HepG2 (cell line): ENCODE measurements at regions not wholly inside any gene's neighbourhood (a gene's known extent, or its start where the extent isn't known, plus 50 kb on each side); places are given as distances from the start of the nearest gene placed in this dataset.

Experiments
- ATAC-seq: fragments of 200-7000 bp; cut with Tn5 transposase; 3 replicates; pipeline ENCODE4 v1.9.1; 2020; ENCODE audit warnings: mild to moderate bottlenecking, moderate library complexity
- BruUV-seq: library from RNA; stranded (reverse); fragments of 400-500 nt; replicated peaks from 2 replicates; lab custom pipeline; 2021; lab: Mats Ljungman, UMichigan
- CTCF ChIA-PET: fragments of 300-600 bp; formaldehyde crosslinking; extraction: SDS; loops from one replicate; lab custom pipeline; 2021; ENCODE audit warnings: low total read pairs, inconsistent platforms, low intra/inter-chr PET ratio; lab: Yijun Ruan, JAX
- POLR2A ChIA-PET: fragments of 350-600 bp; sonication (Branson Sonifier 250); formaldehyde crosslinking; loops from one replicate; lab custom pipeline; 2020; ENCODE audit warnings: antibody characterized with exemption, inconsistent platforms; lab: Yijun Ruan, JAX
- DNase-seq: peaks from one replicate; pipeline ENCODE4 v3.0.0-alpha.2; 2015; ENCODE audit warnings: low spot score
- FAIRE-seq: peaks from 3 replicates; lab custom pipeline; 2011; peaks lifted over from hg19 to GRCh38; lab: Jason Lieb, UNC
- H2AFZ ChIP-seq: one replicate; pipeline ENCODE4 v1.6.1; 2011; ENCODE audit warnings: low read length, inconsistent platforms
- H3K27ac ChIP-seq: fragments of 300-600 bp; 3 replicates; pipeline ENCODE4 v1.8.0; 2011; ENCODE audit warnings: mixed run types, mild to moderate bottlenecking, mixed read lengths, low read length, inconsistent platforms; ENCODE audit not compliant: insufficient read depth; ENCODE audit errors: extremely low read length
- H3K27me3 ChIP-seq, 2 experiments: fragments of 200-600 bp in 1 of 2; 2 replicates in 1 of 2; 3 replicates in 1 of 2; pipeline versions ENCODE4 v1.6.0 to v1.8.0; 2011; ENCODE audit warnings: low read length in 2 of 2, mild to moderate bottlenecking in 2 of 2, moderate library complexity in 2 of 2, inconsistent platforms in 1 of 2; ENCODE audit not compliant: insufficient read depth in 2 of 2, control insufficient read depth in 1 of 2
- H3K36me3 ChIP-seq, 2 experiments: fragments of 200-600 bp in 1 of 2; replicated peaks in 1 of 2; 2 replicates in 1 of 2; 3 replicates in 1 of 2; pipeline versions ENCODE4 v1.5.1 to v1.8.0; 2011; ENCODE audit warnings: low read length in 2 of 2, inconsistent platforms in 1 of 2; ENCODE audit not compliant: insufficient read depth in 2 of 2, control insufficient read depth in 1 of 2
- H3K4me1 ChIP-seq: 2 replicates; pipeline ENCODE4 v1.5.1; 2012; ENCODE audit warnings: low read length, inconsistent platforms; ENCODE audit not compliant: insufficient read depth
- H3K4me2 ChIP-seq: 2 replicates; pipeline ENCODE4 v1.6.0; 2011; ENCODE audit warnings: low read depth, low read length, inconsistent platforms
- H3K4me3 ChIP-seq, 3 experiments: fragments of 200-600 bp in 1 of 3; sonication (generic), shearing (Covaris generic) in 1 of 3; replicated peaks in 1 of 3; 2 replicates each; pipeline ENCODE4 v1.5.1; 2011 to 2016; ENCODE audit warnings: low read length in 3 of 3, inconsistent platforms in 2 of 3, low read depth in 2 of 3, mild to moderate bottlenecking in 2 of 3, control low read depth in 1 of 3, mixed read lengths in 1 of 3; ENCODE audit not compliant: insufficient read depth in 1 of 3
- H3K79me2 ChIP-seq: one replicate; pipeline ENCODE4 v1.6.1; 2011; ENCODE audit warnings: low read length, inconsistent platforms; ENCODE audit not compliant: insufficient read depth
- H3K9ac ChIP-seq: 2 replicates; pipeline ENCODE4 v1.6.0; 2011; ENCODE audit warnings: mild to moderate bottlenecking, low read depth, low read length, inconsistent platforms; ENCODE audit not compliant: insufficient read depth
- H3K9me3 ChIP-seq: 2 replicates; pipeline ENCODE4 v1.5.1; 2012; ENCODE audit warnings: mild to moderate bottlenecking, low read length
- H4K20me1 ChIP-seq: 2 replicates; pipeline ENCODE4 v1.6.0; 2011; ENCODE audit warnings: inconsistent platforms, mild to moderate bottlenecking, low read length, moderate library complexity; ENCODE audit not compliant: insufficient read depth
- AHR ChIP-seq: IDR thresholded peaks from 2 replicates; pipeline ENCODE4 v1.6.1; 2018; ENCODE audit warnings: missing genetic modification reagents, missing compliant biosample characterization
- DMAP1 ChIP-seq: IDR thresholded peaks from 2 replicates; pipeline ENCODE4 v1.6.1; 2016
- DPF2 ChIP-seq: sonication (generic); formaldehyde crosslinking; IDR thresholded peaks from 2 replicates; pipeline ENCODE4 v1.4.0; 2020; ENCODE audit warnings: mild to moderate bottlenecking, low read depth, missing genetic modification reagents, borderline replicate concordance
- FOXK1 ChIP-seq: sonication (generic); formaldehyde crosslinking; IDR thresholded peaks from 2 replicates; pipeline ENCODE4 v1.4.0; 2020; ENCODE audit warnings: low read depth, missing genetic modification reagents, borderline replicate concordance
- HOXA3 ChIP-seq: sonication (generic); formaldehyde crosslinking; IDR thresholded peaks from 2 replicates; pipeline ENCODE4 v1.5.0; 2020; ENCODE audit warnings: missing genetic modification reagents
- MXD4 ChIP-seq: IDR thresholded peaks from 2 replicates; pipeline ENCODE4 v1.6.1; 2016; ENCODE audit warnings: mild to moderate bottlenecking, missing biosample characterization, missing genetic modification reagents
- NFE2L2 ChIP-seq: fragments of 150-350 bp; IDR thresholded peaks from 2 replicates; pipeline ENCODE4 v1.6.1; 2014; ENCODE audit warnings: low read length
- NR2F6 ChIP-seq, 2 experiments: IDR thresholded peaks; 2 replicates each; pipeline ENCODE4 v1.6.1; 2016; ENCODE audit warnings: antibody characterized with exemption in 1 of 2, mild to moderate bottlenecking in 1 of 2
- SALL1 ChIP-seq: sonication (generic); formaldehyde crosslinking; IDR thresholded peaks from 2 replicates; pipeline ENCODE4 v1.8.0; 2022; ENCODE audit warnings: mild to moderate bottlenecking, missing genetic modification reagents
- ZBTB7A ChIP-seq: sonication (generic); formaldehyde crosslinking; IDR thresholded peaks from 2 replicates; pipeline ENCODE4 v1.8.0; 2022; ENCODE audit warnings: mild to moderate bottlenecking, missing genetic modification reagents
- ZNF234 ChIP-seq: sonication (generic); formaldehyde crosslinking; conservative IDR thresholded peaks from 2 replicates; pipeline ENCODE4 v1.5.1; 2020; ENCODE audit warnings: mild to moderate bottlenecking, missing genetic modification reagents
- ZNF432 ChIP-seq: sonication (generic); formaldehyde crosslinking; IDR thresholded peaks from 2 replicates; pipeline ENCODE4 v1.5.0; 2020; ENCODE audit warnings: missing genetic modification reagents, mild to moderate bottlenecking, borderline replicate concordance
- ZNF552 ChIP-seq: sonication (generic); formaldehyde crosslinking; IDR thresholded peaks from 2 replicates; pipeline ENCODE4 v1.9.0; 2022; ENCODE audit warnings: missing genetic modification reagents, mild to moderate bottlenecking, borderline replicate concordance
- ZNF616 ChIP-seq: sonication (generic); formaldehyde crosslinking; IDR thresholded peaks from 2 replicates; pipeline ENCODE4 v1.5.0; 2020; ENCODE audit warnings: low read depth, mild to moderate bottlenecking, missing genetic modification reagents
- ZNF720 ChIP-seq: sonication (generic); formaldehyde crosslinking; IDR thresholded peaks from 2 replicates; pipeline ENCODE4 v1.4.0; 2020; ENCODE audit warnings: missing genetic modification reagents
- WGBS: methylation state at CpG from one replicate; pipeline ENCODE4 v1.1.6; 2017; ENCODE audit warnings: low lambda C conversion rate; 5-methylcytosine and 5-hydroxymethylcytosine counted together
- in situ Hi-C: cut with HindIII; loops from 2 replicates; pipeline ENCODE4 v1.10.0; 2017; ENCODE audit warnings: low pct_unique_long_range_greater_than_20kb; ENCODE audit not compliant: extremely low pct_ligation_motif_present
- intact Hi-C: fragments of 100-400 bp; cut with micrococcal nuclease; formaldehyde crosslinking; loops from one replicate; pipeline ENCODE4 v1.10.0; 2022; ENCODE audit not compliant: unreplicated experiment
- TF ChIP-seq, protein P1 (sequence below): sonication (generic); formaldehyde crosslinking; IDR thresholded peaks from 2 replicates; pipeline ENCODE4 v1.9.0; 2022; ENCODE audit warnings: low read depth, missing genetic modification reagents

DNA sequence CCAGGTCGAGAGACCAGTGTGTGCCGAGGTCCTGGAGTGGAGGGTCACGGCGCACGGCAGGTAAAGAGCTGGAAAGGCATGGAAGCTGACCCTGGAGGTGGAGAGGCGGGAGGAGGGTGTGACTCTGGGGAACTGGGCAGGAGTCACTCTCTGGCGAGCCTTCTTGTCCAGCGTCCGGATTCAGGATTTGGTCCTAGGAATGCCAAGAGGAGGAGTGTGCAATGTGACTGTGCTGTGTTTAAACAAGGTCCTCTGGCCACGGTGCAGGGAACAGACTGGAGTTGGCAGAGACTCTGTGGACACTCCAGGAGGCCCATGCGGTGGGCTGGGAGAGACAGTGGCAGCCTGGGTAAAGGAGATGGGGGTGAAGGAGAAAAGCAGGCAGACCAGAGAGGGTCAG lies 64.2 kb upstream of the CASZ1 start:
- H3K9ac ChIP-seq: no peak overlapping the region
- H3K4me3 ChIP-seq: no peak overlapping the region
- BruUV-seq: no TSS peak
- H3K27ac ChIP-seq: no peak overlapping the region
- POLR2A ChIA-PET: no interaction called here
- intact Hi-C loops: loop anchor here (10.0 kb wide), 1 partner anchor 104 kb away; no protein-coding TSS in a partner anchor
- peaks cover 10 to 68% of the 10 kb centered on the region in 2 experiments for H3K27me3 ChIP-seq
- DNase-seq: no peak
- no peak for FAIRE-seq
- H3K36me3 ChIP-seq: no peaks in the 10 kb centered on the region
- WGBS: 7% methylated on average over 11 of the region's 11 CpGs
- H3K79me2 ChIP-seq: no peaks in the 10 kb centered on the region
- peaks cover 11% of the 10 kb centered on the region for H3K4me1 ChIP-seq
- no peak overlapping the region for H2AFZ ChIP-seq
- H4K20me1 ChIP-seq: no peaks in the 10 kb centered on the region
- no peak for TF ChIP-seq ZNF616 (CRISPR knock-in tag)
- no peak for TF ChIP-seq SALL1 (CRISPR knock-in tag)
- TF ChIP-seq NR2F6 (IDR thresholded peaks at IDR 0.05): no peak
- no peak for TF ChIP-seq NR2F6 (CRISPR knock-in tag; IDR thresholded peaks at IDR 0.05)
- no peak for TF ChIP-seq ZNF720 (CRISPR knock-in tag)
- no peak for TF ChIP-seq DMAP1 (CRISPR knock-in tag)
- TF ChIP-seq DPF2 (CRISPR knock-in tag): no peak
- TF ChIP-seq ZNF552 (CRISPR knock-in tag): no peak
- TF ChIP-seq ZBTB7A (CRISPR knock-in tag): no peak
- no peak for TF ChIP-seq FOXK1
- no peak for TF ChIP-seq AHR (CRISPR knock-in tag)
- TF ChIP-seq, protein P1, sequence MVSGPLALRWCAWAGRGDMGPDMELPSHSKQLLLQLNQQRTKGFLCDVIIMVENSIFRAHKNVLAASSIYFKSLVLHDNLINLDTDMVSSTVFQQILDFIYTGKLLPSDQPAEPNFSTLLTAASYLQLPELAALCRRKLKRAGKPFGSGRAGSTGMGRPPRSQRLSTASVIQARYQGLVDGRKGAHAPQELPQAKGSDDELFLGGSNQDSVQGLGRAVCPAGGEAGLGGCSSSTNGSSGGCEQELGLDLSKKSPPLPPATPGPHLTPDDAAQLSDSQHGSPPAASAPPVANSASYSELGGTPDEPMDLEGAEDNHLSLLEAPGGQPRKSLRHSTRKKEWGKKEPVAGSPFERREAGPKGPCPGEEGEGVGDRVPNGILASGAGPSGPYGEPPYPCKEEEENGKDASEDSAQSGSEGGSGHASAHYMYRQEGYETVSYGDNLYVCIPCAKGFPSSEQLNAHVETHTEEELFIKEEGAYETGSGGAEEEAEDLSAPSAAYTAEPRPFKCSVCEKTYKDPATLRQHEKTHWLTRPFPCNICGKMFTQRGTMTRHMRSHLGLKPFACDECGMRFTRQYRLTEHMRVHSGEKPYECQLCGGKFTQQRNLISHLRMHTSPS (CRISPR knock-in tag): no peak
- no peak for TF ChIP-seq MXD4 (CRISPR knock-in tag)
- TF ChIP-seq ZNF432 (CRISPR knock-in tag): no peak
- TF ChIP-seq NFE2L2: no peak
- TF ChIP-seq HOXA3 (CRISPR knock-in tag): no peak
- no peak for TF ChIP-seq ZNF234 (CRISPR knock-in tag)
- TF ChIP-seq, all 625 proteins: peak for 0
- CTCF ChIA-PET: no interaction called here
- ATAC-seq: peak; percentile 17; the same call in 1 of the 3 replicates
- in situ Hi-C loops: loop anchor here (10.0 kb wide), 1 partner anchor 166 kb away; no protein-coding TSS in a partner anchor
- no peaks in the 10 kb centered on the region for H3K9me3 ChIP-seq
- no peak overlapping the region for H3K4me2 ChIP-seq
